ENCODE measurements at regions not wholly inside any gene's neighbourhood (a gene's known extent, or its start where the extent isn't known, plus 50 kb on each side); places are given as distances from the start of the nearest gene placed in this dataset.

DNA sequence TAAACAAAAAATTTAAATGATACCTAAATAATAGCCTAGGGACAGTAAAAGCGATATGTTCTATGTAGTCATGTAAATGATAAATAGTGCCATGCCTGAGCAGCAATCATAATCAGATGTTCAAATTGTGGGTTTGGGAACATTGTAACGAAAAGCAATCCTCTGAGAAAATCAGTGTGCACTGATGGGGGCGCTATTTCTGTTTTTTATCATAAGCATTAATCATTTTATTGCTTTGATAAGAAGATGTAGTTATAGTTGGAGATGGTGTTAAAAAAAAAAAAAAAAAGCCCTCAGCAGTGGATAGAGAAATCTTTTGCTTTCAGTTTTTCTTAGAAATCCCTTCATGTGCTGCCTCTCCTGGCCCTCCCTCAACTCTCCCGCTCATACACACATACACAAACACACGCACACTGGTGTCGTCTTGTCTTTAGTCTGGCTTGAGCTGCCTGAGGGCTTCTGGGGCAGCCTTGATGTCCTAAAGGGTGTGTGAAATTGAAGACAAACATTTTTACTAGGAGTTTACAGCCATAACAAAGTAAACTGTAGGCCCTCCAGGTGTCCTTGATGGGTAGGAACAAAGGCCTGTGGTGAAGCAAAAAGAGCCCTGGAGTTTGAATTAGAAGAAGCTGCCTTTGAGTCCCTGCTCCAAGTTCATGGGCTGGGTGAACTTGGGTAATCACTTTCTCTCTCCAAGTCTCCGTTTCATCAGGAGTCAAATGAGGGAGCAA, 428.1 kb downstream of the SOX2 start:
- TF ChIP-seq, protein P1, sequence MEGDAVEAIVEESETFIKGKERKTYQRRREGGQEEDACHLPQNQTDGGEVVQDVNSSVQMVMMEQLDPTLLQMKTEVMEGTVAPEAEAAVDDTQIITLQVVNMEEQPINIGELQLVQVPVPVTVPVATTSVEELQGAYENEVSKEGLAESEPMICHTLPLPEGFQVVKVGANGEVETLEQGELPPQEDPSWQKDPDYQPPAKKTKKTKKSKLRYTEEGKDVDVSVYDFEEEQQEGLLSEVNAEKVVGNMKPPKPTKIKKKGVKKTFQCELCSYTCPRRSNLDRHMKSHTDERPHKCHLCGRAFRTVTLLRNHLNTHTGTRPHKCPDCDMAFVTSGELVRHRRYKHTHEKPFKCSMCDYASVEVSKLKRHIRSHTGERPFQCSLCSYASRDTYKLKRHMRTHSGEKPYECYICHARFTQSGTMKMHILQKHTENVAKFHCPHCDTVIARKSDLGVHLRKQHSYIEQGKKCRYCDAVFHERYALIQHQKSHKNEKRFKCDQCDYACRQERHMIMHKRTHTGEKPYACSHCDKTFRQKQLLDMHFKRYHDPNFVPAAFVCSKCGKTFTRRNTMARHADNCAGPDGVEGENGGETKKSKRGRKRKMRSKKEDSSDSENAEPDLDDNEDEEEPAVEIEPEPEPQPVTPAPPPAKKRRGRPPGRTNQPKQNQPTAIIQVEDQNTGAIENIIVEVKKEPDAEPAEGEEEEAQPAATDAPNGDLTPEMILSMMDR (IDR thresholded peaks at IDR 0.05), result no peak
- TF ChIP-seq POLR2A (IDR thresholded peaks at IDR 0.05), result no peak

Measured in vagina (tissue), 2 donors.